Eye (tissue), 1 donor: ENCODE measurements at regions not wholly inside any gene's neighbourhood (a gene's known extent, or its start where the extent isn't known, plus 50 kb on each side); places are given as distances from the start of the nearest gene placed in this dataset.

Experiments
- DNase-seq: peaks from one replicate; pipeline ENCODE4 v3.0.0-alpha.2; 2015

GRCh38 chr3:7793786-7794185 is 707.8 kb upstream of the LMCD1 start:
- DNase-seq, result no peak

GRCh38 chr3:7798276-7798675 is 703.3 kb upstream of the LMCD1 start:
- no peak for DNase-seq

- DNase-seq, result no peak
Measured at GRCh38 chr3:7800006-7800780, 701.4 kb upstream of the LMCD1 start.

GRCh38 chr3:7812490-7812889 is 689.1 kb upstream of the LMCD1 start:
- no peak for DNase-seq

GRCh38 chr3:7813365-7813764 is 688.3 kb upstream of the LMCD1 start:
- no peak for DNase-seq

- DNase-seq, result no peak
Measured at GRCh38 chr3:7817239-7817638, 684.4 kb upstream of the LMCD1 start.

- DNase-seq, result no peak
Measured at GRCh38 chr3:7820969-7821368, 680.7 kb upstream of the LMCD1 start.

GRCh38 chr3:7821858-7822257 is 679.8 kb upstream of the LMCD1 start:
- DNase-seq, result no peak

- DNase-seq, result peak; percentile 9
Measured at GRCh38 chr3:7841451-7841850, 660.2 kb upstream of the LMCD1 start.

- peak; percentile 35 for DNase-seq
Measured at GRCh38 chr3:7843441-7843840, 658.2 kb upstream of the LMCD1 start.

GRCh38 chr3:7847021-7847420 is 654.6 kb upstream of the LMCD1 start:
- DNase-seq, result no peak

GRCh38 chr3:7847521-7847920 is 654.1 kb upstream of the LMCD1 start:
- DNase-seq, result no peak

- no peak for DNase-seq
Measured at GRCh38 chr3:7854266-7854665, 647.4 kb upstream of the LMCD1 start.

GRCh38 chr3:7854721-7855120 is 646.9 kb upstream of the LMCD1 start:
- no peak for DNase-seq

GRCh38 chr3:7865611-7866010 is 636.0 kb upstream of the LMCD1 start:
- no peak for DNase-seq

GRCh38 chr3:7867587-7867986 is 634.0 kb upstream of the LMCD1 start:
- DNase-seq, result no peak

- peak; percentile 39 for DNase-seq
Measured at GRCh38 chr3:7871003-7871560, 630.5 kb upstream of the LMCD1 start.

GRCh38 chr3:7874116-7874515 is 627.5 kb upstream of the LMCD1 start:
- no peak for DNase-seq

GRCh38 chr3:7875925-7876324 is 625.7 kb upstream of the LMCD1 start:
- DNase-seq, result no peak

- DNase-seq, result no peak
Measured at GRCh38 chr3:7876741-7877297, 624.8 kb upstream of the LMCD1 start.

GRCh38 chr3:7877312-7877711 is 624.3 kb upstream of the LMCD1 start:
- DNase-seq, result no peak

- no peak for DNase-seq
Measured at GRCh38 chr3:7879572-7879971, 622.1 kb upstream of the LMCD1 start.

GRCh38 chr3:7881946-7882345 is 619.7 kb upstream of the LMCD1 start:
- no peak for DNase-seq

- DNase-seq, result peak; percentile 74
Measured at GRCh38 chr3:7897655-7898054, 604.0 kb upstream of the LMCD1 start.

GRCh38 chr3:7913283-7913682 is 588.3 kb upstream of the LMCD1 start:
- DNase-seq, result no peak
